AG10803 (cell line): ENCODE measurements at regions not wholly inside any gene's neighbourhood (a gene's known extent, or its start where the extent isn't known, plus 50 kb on each side); places are given as distances from the start of the nearest gene placed in this dataset.

Experiments used
- DNase-seq: peaks from one replicate; pipeline ENCODE4 v3.0.0; 2010; ENCODE audit warnings: low read depth
- H3K4me3 ChIP-seq: 2 replicates; pipeline ENCODE4 v1.5.1; 2011; ENCODE audit warnings: mild to moderate bottlenecking, low read length, control low read depth
- CTCF ChIP-seq: conservative IDR thresholded peaks from 2 replicates; pipeline ENCODE4 v1.5.1; 2011; ENCODE audit warnings: mild to moderate bottlenecking, low read length, control low read depth, inconsistent platforms

- no peak overlapping the region for H3K4me3 ChIP-seq
- DNase-seq, result no peak
- no peak for TF ChIP-seq CTCF
These were observed 98.7 kb downstream of the MYCN start for GRCh38 chr2:16039055-16039454.

DNA sequence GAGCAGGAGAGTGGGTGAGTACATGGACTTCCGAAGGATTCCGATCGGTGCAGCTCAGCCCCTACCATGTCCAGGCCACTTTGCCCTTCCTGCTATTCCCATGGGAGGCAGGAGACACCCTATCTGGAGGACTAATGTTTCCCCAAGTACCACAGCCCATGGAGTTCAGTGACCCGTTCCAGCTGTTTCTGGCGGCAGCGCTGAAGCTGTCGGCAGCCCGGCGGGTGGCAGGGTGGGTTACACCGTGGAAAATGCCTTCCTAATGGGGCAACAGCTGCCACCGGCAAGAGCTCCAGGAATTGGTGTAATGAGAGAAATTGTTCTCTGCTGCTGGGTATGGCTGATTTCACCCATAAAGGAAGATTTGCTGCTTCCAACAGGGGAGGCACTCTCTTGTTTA, 98.3 kb downstream of the MYCN start:
- H3K4me3 ChIP-seq, result no peak overlapping the region
- no peak for TF ChIP-seq CTCF
- DNase-seq, result no peak

GRCh38 chr2:16037808-16038457, 97.6 kb downstream of the MYCN start:
- no peak for DNase-seq
- H3K4me3 ChIP-seq, result no peak overlapping the region
- TF ChIP-seq CTCF, result no peak

DNA sequence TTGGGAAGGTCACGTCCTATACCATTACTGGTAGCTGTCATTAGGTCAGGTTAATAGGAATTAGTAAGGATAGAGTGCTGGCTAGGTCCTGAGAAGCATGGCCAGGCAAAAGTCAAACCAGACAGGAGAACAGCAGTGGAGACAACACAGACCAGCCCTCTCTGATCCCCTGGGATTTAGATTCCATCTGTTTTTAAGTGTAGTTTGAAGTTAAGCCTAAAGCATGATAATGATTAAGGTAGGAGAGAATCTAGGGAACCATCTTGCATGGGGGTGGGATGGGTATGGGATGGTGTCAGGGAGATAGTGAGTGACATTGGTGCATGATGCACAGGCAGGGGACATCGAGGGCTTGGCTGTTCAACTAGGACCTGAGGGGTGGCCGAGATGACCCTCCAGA, 96.6 kb downstream of the MYCN start:
- DNase-seq, result no peak
- no peak for TF ChIP-seq CTCF

DNA sequence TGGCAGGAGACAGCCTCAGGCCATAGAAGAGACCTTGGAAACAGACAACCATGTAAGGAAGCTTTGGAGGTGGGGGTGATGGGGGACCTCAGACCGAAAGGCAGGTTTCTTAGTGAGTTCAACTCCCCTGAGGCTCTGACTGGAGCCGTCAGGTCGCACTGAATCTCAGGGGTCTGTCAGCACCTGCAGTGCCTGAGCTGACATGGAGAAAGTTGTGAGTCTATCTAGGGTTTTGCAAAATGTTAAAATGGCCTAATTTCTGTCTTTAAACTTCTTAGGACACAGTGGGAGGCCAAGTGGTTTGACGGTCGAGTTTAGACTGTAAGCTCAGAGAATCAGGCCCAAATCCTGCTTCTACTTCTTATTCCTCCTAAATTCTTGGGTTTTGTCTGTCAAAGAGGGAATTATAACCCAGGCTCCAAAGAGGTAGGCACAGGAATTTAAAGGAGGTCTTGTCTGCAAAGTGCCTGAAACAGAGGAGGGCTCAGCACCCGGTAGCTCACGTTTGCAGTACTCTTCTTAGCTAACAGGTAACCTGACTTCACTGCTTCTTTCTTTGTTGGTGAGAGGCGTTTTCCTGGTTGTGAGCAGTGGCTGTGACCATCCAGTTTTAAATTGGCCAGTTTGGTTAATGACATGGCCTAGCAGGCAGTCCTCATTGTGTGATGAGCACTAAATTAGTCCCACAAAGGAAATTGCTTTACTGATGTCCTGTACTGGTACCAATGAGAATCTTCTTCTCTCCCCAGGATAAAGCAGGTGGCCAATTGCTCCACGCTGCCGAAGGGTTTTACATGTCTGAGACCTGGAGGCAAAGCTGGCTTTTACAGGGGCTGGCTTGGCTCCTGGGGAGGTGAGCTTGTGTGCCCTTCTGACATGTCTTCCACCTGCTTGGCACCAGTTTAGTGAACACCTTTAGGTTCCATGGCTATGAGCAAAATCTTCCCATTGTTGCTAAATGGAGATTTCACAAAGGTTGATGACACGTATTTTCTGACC, 95.7 kb downstream of the MYCN start:
- DNase-seq, result no peak
- H3K4me3 ChIP-seq, result no peak overlapping the region
- TF ChIP-seq CTCF, result no peak

More for the DNA sequence above, 96.6 kb downstream of the MYCN start:
- no peak overlapping the region for H3K4me3 ChIP-seq

DNA sequence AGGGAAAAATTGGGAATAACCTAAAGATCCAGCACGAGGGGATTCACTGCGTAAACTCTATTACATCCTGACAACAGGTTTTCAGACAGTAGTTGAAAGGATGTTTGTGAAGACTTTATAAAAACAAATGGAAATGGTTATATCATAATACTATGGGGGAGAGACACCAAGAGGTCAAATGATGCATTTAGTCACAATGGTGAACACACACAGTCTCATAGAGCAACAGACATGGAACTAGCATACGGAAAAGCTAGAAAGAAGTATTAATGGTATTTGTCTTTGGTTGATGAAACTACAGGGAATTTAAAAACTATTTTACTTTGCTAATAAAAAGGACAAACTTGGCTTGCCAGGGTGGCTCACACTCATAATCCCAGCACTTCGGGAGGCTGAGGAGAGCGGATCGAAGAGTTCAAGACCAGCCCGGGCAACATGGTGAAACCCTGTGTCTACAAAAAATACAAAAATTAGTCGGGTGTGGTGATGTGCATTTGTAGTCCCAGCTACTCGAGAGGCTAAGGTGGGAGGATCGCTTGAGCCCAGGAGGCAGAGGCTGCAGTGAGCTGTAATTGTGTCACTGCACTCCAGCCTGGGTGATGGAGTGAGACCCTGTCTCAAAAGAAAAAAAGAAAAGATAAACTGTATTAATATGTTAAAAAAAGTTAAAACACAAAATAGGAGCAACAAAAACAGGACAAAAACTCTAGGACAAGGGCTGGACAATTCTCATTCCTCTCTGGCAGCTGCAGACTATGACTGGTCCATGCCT, 94.8 kb downstream of the MYCN start:
- no peak for TF ChIP-seq CTCF

More for the DNA sequence above, 94.8 kb downstream of the MYCN start:
- no peak overlapping the region for H3K4me3 ChIP-seq
- DNase-seq, result no peak
